Cardiac muscle cell (in vitro differentiated cells and primary cell): ENCODE measurements at regions not wholly inside any gene's neighbourhood (a gene's known extent, or its start where the extent isn't known, plus 50 kb on each side); places are given as distances from the start of the nearest gene placed in this dataset.

Experiments
- DNase-seq, 2 donors: peaks; one replicate each; pipeline versions ENCODE4 v3.0.0 to v3.0.0-alpha.2; 2010 to 2017; ENCODE audit warnings: low read depth in 1 of 2, low spot score in 1 of 2
- H3K27ac ChIP-seq: fragments of 200-600 bp; sonication (generic); 2 replicates; pipeline ENCODE4 v1.5.1; 2016
- H3K27me3 ChIP-seq: fragments of 200-600 bp; sonication (generic); 2 replicates; pipeline ENCODE4 v1.6.0; 2016; ENCODE audit warnings: control low read depth
- H3K36me3 ChIP-seq: fragments of 200-600 bp; sonication (generic); 2 replicates; pipeline ENCODE4 v1.5.1; 2016; ENCODE audit warnings: control low read depth
- H3K4me1 ChIP-seq: fragments of 200-600 bp; sonication (generic); 2 replicates; pipeline ENCODE4 v1.8.1; 2017; ENCODE audit warnings: low read depth, mild to moderate bottlenecking, mixed run types
- H3K4me3 ChIP-seq: fragments of 200-600 bp; sonication (generic); 2 replicates; pipeline ENCODE4 v1.5.1; 2016; ENCODE audit warnings: mild to moderate bottlenecking
- H3K9me3 ChIP-seq: fragments of 200-600 bp; sonication (generic); 2 replicates; pipeline ENCODE4 v1.5.1; 2017; ENCODE audit warnings: low read depth, mild to moderate bottlenecking, control low read depth
- TF ChIP-seq, protein P1 (sequence below): IDR thresholded peaks from 2 replicates; pipeline ENCODE4 v1.5.1; 2012; ENCODE audit warnings: low read depth, mild to moderate bottlenecking, low read length

DNA sequence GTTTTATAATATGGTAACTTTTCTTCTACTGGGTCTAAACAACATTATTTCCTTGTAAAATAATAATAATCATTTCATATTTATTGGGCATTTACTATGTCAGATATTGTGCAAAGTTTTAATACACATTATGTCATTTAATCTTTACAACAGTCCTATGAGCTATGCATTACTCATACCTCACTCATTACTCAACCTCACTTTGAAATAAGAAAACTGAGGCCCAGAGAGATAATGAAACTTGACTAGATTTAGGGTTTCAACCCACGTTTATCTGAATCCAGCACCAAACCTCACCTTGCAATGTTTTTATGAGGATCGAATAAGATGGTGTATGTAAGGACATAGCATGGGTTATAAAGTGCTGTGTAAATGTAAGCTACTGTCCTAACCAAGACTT lies 153.2 kb upstream of the SLC13A1 start:
- Histone ChIP-seq H3K27me3 (no peaks in the 10 kb centered on the region), H3K9me3 (no peaks in the 10 kb centered on the region), H3K27ac (no peak overlapping the region), H3K4me3 (no peak overlapping the region), H3K36me3 (no peaks in the 10 kb centered on the region), H3K4me1 (no peaks in the 10 kb centered on the region)
- peak in 1 of 2 donors; percentile 38 for DNase-seq
- TF ChIP-seq, protein P1, sequence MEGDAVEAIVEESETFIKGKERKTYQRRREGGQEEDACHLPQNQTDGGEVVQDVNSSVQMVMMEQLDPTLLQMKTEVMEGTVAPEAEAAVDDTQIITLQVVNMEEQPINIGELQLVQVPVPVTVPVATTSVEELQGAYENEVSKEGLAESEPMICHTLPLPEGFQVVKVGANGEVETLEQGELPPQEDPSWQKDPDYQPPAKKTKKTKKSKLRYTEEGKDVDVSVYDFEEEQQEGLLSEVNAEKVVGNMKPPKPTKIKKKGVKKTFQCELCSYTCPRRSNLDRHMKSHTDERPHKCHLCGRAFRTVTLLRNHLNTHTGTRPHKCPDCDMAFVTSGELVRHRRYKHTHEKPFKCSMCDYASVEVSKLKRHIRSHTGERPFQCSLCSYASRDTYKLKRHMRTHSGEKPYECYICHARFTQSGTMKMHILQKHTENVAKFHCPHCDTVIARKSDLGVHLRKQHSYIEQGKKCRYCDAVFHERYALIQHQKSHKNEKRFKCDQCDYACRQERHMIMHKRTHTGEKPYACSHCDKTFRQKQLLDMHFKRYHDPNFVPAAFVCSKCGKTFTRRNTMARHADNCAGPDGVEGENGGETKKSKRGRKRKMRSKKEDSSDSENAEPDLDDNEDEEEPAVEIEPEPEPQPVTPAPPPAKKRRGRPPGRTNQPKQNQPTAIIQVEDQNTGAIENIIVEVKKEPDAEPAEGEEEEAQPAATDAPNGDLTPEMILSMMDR = no peak

- Histone ChIP-seq H3K36me3 (no peaks in the 10 kb centered on the region), H3K4me1 (no peaks in the 10 kb centered on the region), H3K4me3 (no peak overlapping the region), H3K9me3 (no peaks in the 10 kb centered on the region), H3K27ac (no peak overlapping the region), H3K27me3 (no peaks in the 10 kb centered on the region)
- DNase-seq = peak in 1 of 2 donors; percentile 10
- TF ChIP-seq, protein P1 = no peak
Measured at GRCh38 chr7:123351516-123352505, 152.0 kb upstream of the SLC13A1 start.

GRCh38 chr7:123351027-123351426 lies 151.3 kb upstream of the SLC13A1 start:
- H3K27ac ChIP-seq = no peak overlapping the region
- H3K4me1 ChIP-seq = no peaks in the 10 kb centered on the region
- H3K27me3 ChIP-seq = no peaks in the 10 kb centered on the region
- TF ChIP-seq, protein P1 = no peak
- no peaks in the 10 kb centered on the region for H3K36me3 ChIP-seq
- DNase-seq = no peak
- no peaks in the 10 kb centered on the region for H3K9me3 ChIP-seq
- H3K4me3 ChIP-seq = no peak overlapping the region

GRCh38 chr7:123348690-123349089 lies 148.9 kb upstream of the SLC13A1 start:
- Histone ChIP-seq H3K9me3 (no peaks in the 10 kb centered on the region), H3K4me3 (no peak overlapping the region), H3K36me3 (no peaks in the 10 kb centered on the region), H3K27me3 (no peaks in the 10 kb centered on the region), H3K4me1 (no peaks in the 10 kb centered on the region), H3K27ac (no peak overlapping the region)
- TF ChIP-seq, protein P1 = no peak
- DNase-seq = peak in 1 of 2 donors; percentile 9

DNA sequence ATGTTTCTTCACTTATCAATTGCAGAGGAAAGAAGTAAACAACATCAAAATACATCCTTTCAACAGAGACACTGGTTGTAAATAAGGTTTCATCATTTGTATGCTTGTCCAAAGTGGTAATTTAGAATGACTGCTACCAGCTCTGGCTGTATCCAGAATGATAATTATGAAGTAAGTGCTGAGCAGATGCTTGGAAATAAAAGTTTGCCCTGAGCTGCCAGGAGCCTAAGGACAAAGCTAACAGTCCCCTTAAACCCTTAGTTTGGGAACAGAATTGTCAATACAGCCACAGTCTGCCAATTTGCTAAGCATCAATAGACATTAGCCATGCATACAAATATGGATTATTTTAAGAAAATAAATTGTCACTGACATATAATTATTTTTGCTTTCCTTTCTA lies 147.0 kb upstream of the SLC13A1 start:
- H3K4me3 ChIP-seq = no peak overlapping the region
- H3K9me3 ChIP-seq = no peaks in the 10 kb centered on the region
- no peak overlapping the region for H3K27ac ChIP-seq
- H3K4me1 ChIP-seq = no peaks in the 10 kb centered on the region
- TF ChIP-seq, protein P1 = no peak
- no peaks in the 10 kb centered on the region for H3K36me3 ChIP-seq
- DNase-seq = no peak
- H3K27me3 ChIP-seq = no peaks in the 10 kb centered on the region
